ENCODE measurements at regions not wholly inside any gene's neighbourhood (a gene's known extent, or its start where the extent isn't known, plus 50 kb on each side); places are given as distances from the start of the nearest gene placed in this dataset.

DNA sequence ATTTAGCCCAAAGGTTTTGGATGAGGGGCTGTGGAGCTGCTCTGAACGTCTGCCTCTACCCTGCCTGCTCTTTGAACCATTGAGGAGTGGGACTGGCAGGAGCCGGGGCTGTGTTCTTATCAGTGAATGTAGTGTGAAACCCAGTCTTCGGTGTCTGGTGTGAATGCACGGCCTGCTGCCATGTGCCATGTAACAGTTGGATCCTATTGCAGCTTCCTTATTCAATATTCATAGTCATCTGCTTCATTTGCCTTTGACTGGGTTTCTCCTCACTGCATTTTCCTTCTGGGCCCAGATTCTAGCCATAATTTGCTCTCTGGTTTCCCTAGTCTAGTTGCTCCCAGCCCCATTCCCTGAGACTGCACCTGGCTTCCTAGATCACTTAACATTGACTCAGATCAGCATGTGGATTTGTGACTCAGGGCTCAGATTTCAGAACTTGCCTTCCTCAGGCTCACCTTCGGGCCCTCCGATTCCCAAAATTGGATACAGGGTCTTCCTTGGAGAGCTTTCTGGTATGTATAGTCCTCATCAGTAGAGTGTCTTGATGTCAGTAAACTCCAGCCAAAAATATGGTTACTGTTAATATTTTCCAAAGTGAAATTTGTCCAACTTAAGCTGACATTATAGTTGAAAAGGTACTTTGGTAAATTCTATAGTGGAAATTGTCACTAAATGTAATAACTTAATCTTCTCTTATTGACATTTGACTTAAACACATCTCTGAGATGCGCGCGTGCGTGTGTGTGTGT lies 94.0 kb upstream of the DDIT4L start (continued):
- TF ChIP-seq, protein P1, sequence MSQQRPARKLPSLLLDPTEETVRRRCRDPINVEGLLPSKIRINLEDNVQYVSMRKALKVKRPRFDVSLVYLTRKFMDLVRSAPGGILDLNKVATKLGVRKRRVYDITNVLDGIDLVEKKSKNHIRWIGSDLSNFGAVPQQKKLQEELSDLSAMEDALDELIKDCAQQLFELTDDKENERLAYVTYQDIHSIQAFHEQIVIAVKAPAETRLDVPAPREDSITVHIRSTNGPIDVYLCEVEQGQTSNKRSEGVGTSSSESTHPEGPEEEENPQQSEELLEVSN (IDR thresholded peaks at IDR 0.05; ENCODE audit: borderline replicate concordance, low read depth), result no peak

DNA sequence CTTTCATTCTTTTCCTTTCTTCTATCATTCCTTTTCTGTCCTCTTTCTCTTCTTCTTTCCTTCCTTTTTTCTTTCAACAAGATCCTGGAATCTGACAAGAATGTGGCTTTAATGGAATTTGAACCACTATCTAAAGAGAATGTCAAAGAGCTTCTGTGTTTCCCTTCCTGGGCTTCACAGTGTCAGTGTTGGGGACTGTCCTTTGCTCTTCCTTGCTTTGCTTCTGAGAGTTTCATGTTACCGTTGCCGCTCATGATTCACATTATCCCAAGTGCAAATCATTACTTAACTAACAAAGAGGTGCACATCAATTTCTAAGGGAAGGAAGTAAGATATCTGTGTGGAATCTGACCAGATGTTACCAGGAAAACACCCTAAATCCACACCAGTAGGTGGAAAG lies 90.5 kb upstream of the DDIT4L start:
- H3K4me2 ChIP-seq, result no peak overlapping the region
- POLR2A ChIA-PET, result no interaction called here
- DNase-seq (ENCODE audit: low read depth in 1 of 2, low spot score in 1 of 2), result no peak

DNA sequence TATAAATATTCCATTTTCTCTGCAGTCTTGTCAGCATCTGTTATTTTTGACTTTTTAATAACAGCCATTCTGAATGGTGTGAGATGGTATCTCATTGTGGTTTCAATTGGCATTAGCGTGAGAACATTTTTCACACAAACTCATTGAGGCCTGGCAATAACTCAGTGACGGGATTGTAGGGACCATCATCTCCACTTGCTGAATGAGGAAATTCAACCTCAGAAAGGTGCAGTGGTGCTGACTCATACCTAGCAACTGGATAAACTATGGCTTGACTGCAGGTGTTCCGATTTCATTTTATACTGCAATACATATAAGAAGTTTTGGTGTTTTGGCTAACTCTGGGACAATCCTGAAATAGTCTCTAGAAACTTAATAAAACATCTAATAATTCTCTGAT lies 88.3 kb upstream of the DDIT4L start:
- no peak overlapping the region for H3K4me2 ChIP-seq
- H3K4me3 ChIP-seq, result no peak overlapping the region
- FAIRE-seq (no peak), DNase-seq (ENCODE audit: low read depth in 1 of 2, low spot score in 1 of 2) (no peak), ATAC-seq (no peak)
- H3K27ac ChIP-seq, result no peak overlapping the region
- no peak for TF ChIP-seq RCOR1 (IDR thresholded peaks at IDR 0.05; ENCODE audit: low read depth, low read length)
- no peak for TF ChIP-seq GATA3 (IDR thresholded peaks at IDR 0.05; ENCODE audit: borderline replicate concordance)
- no peak for TF ChIP-seq NPAS2 (CRISPR knock-in tag; IDR thresholded peaks at IDR 0.05; ENCODE audit: borderline replicate concordance)
- no peak for TF ChIP-seq TP53 (CRISPR knock-in tag; IDR thresholded peaks at IDR 0.05)
- no peak for TF ChIP-seq JUN (IDR thresholded peaks at IDR 0.05)
- TF ChIP-seq TFCP2L1 (CRISPR knock-in tag; IDR thresholded peaks at IDR 0.05), result no peak
- TF ChIP-seq FOXS1 (CRISPR knock-in tag; IDR thresholded peaks at IDR 0.05), result no peak
- no peak for TF ChIP-seq HOXB5 (CRISPR knock-in tag; IDR thresholded peaks at IDR 0.05)
- TF ChIP-seq, protein P2, sequence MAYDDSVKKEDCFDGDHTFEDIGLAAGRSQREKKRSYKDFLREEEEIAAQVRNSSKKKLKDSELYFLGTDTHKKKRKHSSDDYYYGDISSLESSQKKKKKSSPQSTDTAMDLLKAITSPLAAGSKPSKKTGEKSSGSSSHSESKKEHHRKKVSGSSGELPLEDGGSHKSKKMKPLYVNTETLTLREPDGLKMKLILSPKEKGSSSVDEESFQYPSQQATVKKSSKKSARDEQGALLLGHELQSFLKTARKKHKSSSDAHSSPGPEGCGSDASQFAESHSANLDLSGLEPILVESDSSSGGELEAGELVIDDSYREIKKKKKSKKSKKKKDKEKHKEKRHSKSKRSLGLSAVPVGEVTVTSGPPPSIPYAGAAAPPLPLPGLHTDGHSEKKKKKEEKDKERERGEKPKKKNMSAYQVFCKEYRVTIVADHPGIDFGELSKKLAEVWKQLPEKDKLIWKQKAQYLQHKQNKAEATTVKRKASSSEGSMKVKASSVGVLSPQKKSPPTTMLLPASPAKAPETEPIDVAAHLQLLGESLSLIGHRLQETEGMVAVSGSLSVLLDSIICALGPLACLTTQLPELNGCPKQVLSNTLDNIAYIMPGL (CRISPR knock-in tag; IDR thresholded peaks at IDR 0.05; ENCODE audit: borderline replicate concordance), result no peak
- no peak for TF ChIP-seq FOSB (CRISPR knock-in tag; IDR thresholded peaks at IDR 0.05)
- TF ChIP-seq HEYL (CRISPR knock-in tag; IDR thresholded peaks at IDR 0.05), result no peak
- no peak for TF ChIP-seq SMC3 (IDR thresholded peaks at IDR 0.05)
- TF ChIP-seq RAD21 (conservative IDR thresholded peaks at IDR 0.05 in 1 of 2, IDR thresholded peaks at IDR 0.05 in 1 of 2), result no peak
- TF ChIP-seq JUNB (IDR thresholded peaks at IDR 0.05), result no peak
- no peak for TF ChIP-seq RNF2 (IDR thresholded peaks at IDR 0.05; ENCODE audit: borderline replicate concordance, low read depth)
- TF ChIP-seq, protein P3, sequence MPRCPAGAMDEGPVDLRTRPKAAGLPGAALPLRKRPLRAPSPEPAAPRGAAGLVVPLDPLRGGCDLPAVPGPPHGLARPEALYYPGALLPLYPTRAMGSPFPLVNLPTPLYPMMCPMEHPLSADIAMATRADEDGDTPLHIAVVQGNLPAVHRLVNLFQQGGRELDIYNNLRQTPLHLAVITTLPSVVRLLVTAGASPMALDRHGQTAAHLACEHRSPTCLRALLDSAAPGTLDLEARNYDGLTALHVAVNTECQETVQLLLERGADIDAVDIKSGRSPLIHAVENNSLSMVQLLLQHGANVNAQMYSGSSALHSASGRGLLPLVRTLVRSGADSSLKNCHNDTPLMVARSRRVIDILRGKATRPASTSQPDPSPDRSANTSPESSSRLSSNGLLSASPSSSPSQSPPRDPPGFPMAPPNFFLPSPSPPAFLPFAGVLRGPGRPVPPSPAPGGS (IDR thresholded peaks at IDR 0.05), result no peak
- no peak for TF ChIP-seq CHD4 (IDR thresholded peaks at IDR 0.05; ENCODE audit: borderline replicate concordance)
- TF ChIP-seq, protein P4, sequence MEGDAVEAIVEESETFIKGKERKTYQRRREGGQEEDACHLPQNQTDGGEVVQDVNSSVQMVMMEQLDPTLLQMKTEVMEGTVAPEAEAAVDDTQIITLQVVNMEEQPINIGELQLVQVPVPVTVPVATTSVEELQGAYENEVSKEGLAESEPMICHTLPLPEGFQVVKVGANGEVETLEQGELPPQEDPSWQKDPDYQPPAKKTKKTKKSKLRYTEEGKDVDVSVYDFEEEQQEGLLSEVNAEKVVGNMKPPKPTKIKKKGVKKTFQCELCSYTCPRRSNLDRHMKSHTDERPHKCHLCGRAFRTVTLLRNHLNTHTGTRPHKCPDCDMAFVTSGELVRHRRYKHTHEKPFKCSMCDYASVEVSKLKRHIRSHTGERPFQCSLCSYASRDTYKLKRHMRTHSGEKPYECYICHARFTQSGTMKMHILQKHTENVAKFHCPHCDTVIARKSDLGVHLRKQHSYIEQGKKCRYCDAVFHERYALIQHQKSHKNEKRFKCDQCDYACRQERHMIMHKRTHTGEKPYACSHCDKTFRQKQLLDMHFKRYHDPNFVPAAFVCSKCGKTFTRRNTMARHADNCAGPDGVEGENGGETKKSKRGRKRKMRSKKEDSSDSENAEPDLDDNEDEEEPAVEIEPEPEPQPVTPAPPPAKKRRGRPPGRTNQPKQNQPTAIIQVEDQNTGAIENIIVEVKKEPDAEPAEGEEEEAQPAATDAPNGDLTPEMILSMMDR (IDR thresholded peaks at IDR 0.05), result no peak
- no peak for TF ChIP-seq KDM5A (IDR thresholded peaks at IDR 0.05)
- no peaks in the 10 kb centered on the region for H3K9me3 ChIP-seq
- H3K4me1 ChIP-seq, result no peaks in the 10 kb centered on the region
- WGBS (ENCODE audit: missing lambda C conversion rate), result 78% methylated on average over 3 of the region's 3 CpGs
- ChIA-PET CTCF (no interaction called here), POLR2A (no interaction called here)

More for the DNA sequence above, 90.5 kb upstream of the DDIT4L start:
- 81% methylated on average over 2 of the region's 2 CpGs for WGBS (ENCODE audit: missing lambda C conversion rate)
- Histone ChIP-seq H3K4me1 (no peaks in the 10 kb centered on the region), H3K4me3 (no peak overlapping the region), H3K9me3 (no peaks in the 10 kb centered on the region), H3K27ac (no peak overlapping the region)
- CTCF ChIA-PET, result no interaction called here
- TF ChIP-seq CHD2 (IDR thresholded peaks at IDR 0.05; ENCODE audit: low read length, partially characterized antibody), result no peak
- no peak for TF ChIP-seq HOXB13 (CRISPR knock-in tag; IDR thresholded peaks at IDR 0.05; ENCODE audit: low read depth)
- FAIRE-seq (no peak), ATAC-seq (no peak)

Measured in A549 (cell line).